OCI-LY7 (cell line): ENCODE measurements at regions not wholly inside any gene's neighbourhood (a gene's known extent, or its start where the extent isn't known, plus 50 kb on each side); places are given as distances from the start of the nearest gene placed in this dataset.

Source experiments
- CTCF ChIP-seq: fragments of 200-600 bp; sonication (generic); conservative IDR thresholded peaks from 2 replicates; pipeline ENCODE4 v1.5.1; 2014; ENCODE audit warnings: mild to moderate bottlenecking, antibody characterized with exemption, low read length, moderate library complexity, mixed read lengths
- EZH2phosphoT487 ChIP-seq: fragments of 200-600 bp; sonication (generic); IDR thresholded peaks from 2 replicates; pipeline ENCODE4 v1.6.1; 2018; ENCODE audit warnings: low read depth, borderline replicate concordance, mild to moderate bottlenecking, mixed run types, antibody characterized with exemption, low read length, moderate library complexity, mixed read lengths

GRCh38 chr2:228876276-228876675 is 394.8 kb downstream of the PID1 start:
- TF ChIP-seq CTCF (no peak), EZH2phosphoT487 (no peak)
